ENCODE measurements at regions not wholly inside any gene's neighbourhood (a gene's known extent, or its start where the extent isn't known, plus 50 kb on each side); places are given as distances from the start of the nearest gene placed in this dataset.
"Not testable (repeated sequence)": the region's sequence is repeated elsewhere in the genome, so short reads cannot be mapped to it uniquely, and the experiment has no call there.

GRCh38 chr21:5104562-5104928, 5416.8 kb upstream of the TPTE start:
- not testable (repeated sequence) for H3K27ac Mint-ChIP-seq; H3K4me1 Mint-ChIP-seq (ENCODE audit: unreplicated experiment); H3K4me3 Mint-ChIP-seq; H3K36me3 Mint-ChIP-seq; H3K9me3 Mint-ChIP-seq; DNase-seq (ENCODE audit: extremely low spot score, unreplicated experiment); H3K27me3 Mint-ChIP-seq

- not testable (repeated sequence) for H3K4me1 Mint-ChIP-seq (ENCODE audit: unreplicated experiment); DNase-seq (ENCODE audit: extremely low spot score, unreplicated experiment); H3K9me3 Mint-ChIP-seq; H3K36me3 Mint-ChIP-seq; H3K27me3 Mint-ChIP-seq; H3K27ac Mint-ChIP-seq; H3K4me3 Mint-ChIP-seq
These were observed 5415.3 kb upstream of the TPTE start for GRCh38 chr21:5105939-5106708.

- not testable (repeated sequence) for H3K4me1 Mint-ChIP-seq (ENCODE audit: unreplicated experiment); DNase-seq (ENCODE audit: extremely low spot score, unreplicated experiment); H3K9me3 Mint-ChIP-seq; H3K4me3 Mint-ChIP-seq; H3K27ac Mint-ChIP-seq; H3K27me3 Mint-ChIP-seq; H3K36me3 Mint-ChIP-seq
These were observed 5414.5 kb upstream of the TPTE start for GRCh38 chr21:5106767-5107464.

DNA sequence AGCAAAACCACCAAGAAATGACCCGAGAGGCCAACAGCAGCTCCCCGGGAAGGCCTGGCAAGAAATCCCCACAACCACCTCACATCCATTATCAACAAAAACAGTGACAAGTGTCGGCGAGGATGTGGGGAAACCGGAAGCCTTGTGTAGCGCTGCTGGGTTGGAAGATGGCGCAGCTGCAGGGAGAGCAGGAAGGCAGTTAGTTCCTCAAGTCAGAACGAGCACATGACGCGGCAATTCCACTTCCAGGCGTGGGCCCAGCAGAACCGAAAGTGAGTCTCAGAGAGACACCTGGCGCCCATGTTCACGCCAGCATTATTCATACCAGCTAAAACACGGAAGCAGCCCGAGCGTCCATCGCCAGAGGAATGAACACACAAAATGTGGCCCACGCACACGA, 5413.7 kb upstream of the TPTE start:
- not testable (repeated sequence) for DNase-seq (ENCODE audit: extremely low spot score, unreplicated experiment); H3K36me3 Mint-ChIP-seq; H3K4me3 Mint-ChIP-seq; H3K4me1 Mint-ChIP-seq (ENCODE audit: unreplicated experiment); H3K27ac Mint-ChIP-seq; H3K27me3 Mint-ChIP-seq; H3K9me3 Mint-ChIP-seq

GRCh38 chr21:5108048-5108775, 5413.2 kb upstream of the TPTE start:
- H3K4me3 Mint-ChIP-seq; H3K9me3 Mint-ChIP-seq; DNase-seq (ENCODE audit: extremely low spot score, unreplicated experiment); H3K4me1 Mint-ChIP-seq (ENCODE audit: unreplicated experiment); H3K27ac Mint-ChIP-seq; H3K27me3 Mint-ChIP-seq; H3K36me3 Mint-ChIP-seq: not testable (repeated sequence)

- not testable (repeated sequence) for H3K4me3 Mint-ChIP-seq
These were observed 5410.2 kb upstream of the TPTE start for GRCh38 chr21:5111197-5111596.

DNA sequence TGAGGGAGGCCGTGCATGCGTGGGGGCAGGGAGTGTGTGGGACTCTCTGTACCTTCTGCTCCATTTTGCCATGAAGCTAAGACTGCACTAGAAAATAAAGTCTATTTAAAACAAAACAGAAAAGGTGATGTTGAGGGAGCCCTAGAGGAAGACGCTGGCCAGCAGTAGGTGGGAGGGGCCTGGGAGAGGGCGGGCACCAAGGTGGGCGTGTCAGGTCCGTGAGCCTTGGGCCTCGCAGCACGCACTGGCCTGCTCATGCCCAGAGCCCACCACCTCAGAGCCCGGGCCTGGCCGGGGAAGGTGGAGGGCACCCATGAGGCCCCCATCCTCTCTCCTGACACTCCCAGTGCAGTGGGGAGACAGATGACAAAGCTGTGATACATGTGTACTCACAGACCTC, 5408.3 kb upstream of the TPTE start:
- H3K4me3 Mint-ChIP-seq; DNase-seq (ENCODE audit: extremely low spot score, unreplicated experiment); H3K9me3 Mint-ChIP-seq; H3K36me3 Mint-ChIP-seq; H3K27me3 Mint-ChIP-seq; H3K27ac Mint-ChIP-seq; H3K4me1 Mint-ChIP-seq (ENCODE audit: unreplicated experiment): not testable (repeated sequence)

More at GRCh38 chr21:5111197-5111596, 5410.2 kb upstream of the TPTE start:
- not testable (repeated sequence) for H3K36me3 Mint-ChIP-seq; H3K27me3 Mint-ChIP-seq; DNase-seq (ENCODE audit: extremely low spot score, unreplicated experiment); H3K4me1 Mint-ChIP-seq (ENCODE audit: unreplicated experiment); H3K9me3 Mint-ChIP-seq; H3K27ac Mint-ChIP-seq

- not testable (repeated sequence) for H3K27me3 Mint-ChIP-seq; H3K27ac Mint-ChIP-seq; DNase-seq (ENCODE audit: extremely low spot score, unreplicated experiment); H3K36me3 Mint-ChIP-seq; H3K9me3 Mint-ChIP-seq; H3K4me1 Mint-ChIP-seq (ENCODE audit: unreplicated experiment); H3K4me3 Mint-ChIP-seq
These were observed 5406.9 kb upstream of the TPTE start for GRCh38 chr21:5114468-5114867.

- H3K27ac Mint-ChIP-seq; H3K36me3 Mint-ChIP-seq; H3K4me3 Mint-ChIP-seq; H3K4me1 Mint-ChIP-seq (ENCODE audit: unreplicated experiment); H3K9me3 Mint-ChIP-seq; H3K27me3 Mint-ChIP-seq; DNase-seq (ENCODE audit: extremely low spot score, unreplicated experiment): not testable (repeated sequence)
These were observed 5406.3 kb upstream of the TPTE start for GRCh38 chr21:5114893-5115645.

DNA sequence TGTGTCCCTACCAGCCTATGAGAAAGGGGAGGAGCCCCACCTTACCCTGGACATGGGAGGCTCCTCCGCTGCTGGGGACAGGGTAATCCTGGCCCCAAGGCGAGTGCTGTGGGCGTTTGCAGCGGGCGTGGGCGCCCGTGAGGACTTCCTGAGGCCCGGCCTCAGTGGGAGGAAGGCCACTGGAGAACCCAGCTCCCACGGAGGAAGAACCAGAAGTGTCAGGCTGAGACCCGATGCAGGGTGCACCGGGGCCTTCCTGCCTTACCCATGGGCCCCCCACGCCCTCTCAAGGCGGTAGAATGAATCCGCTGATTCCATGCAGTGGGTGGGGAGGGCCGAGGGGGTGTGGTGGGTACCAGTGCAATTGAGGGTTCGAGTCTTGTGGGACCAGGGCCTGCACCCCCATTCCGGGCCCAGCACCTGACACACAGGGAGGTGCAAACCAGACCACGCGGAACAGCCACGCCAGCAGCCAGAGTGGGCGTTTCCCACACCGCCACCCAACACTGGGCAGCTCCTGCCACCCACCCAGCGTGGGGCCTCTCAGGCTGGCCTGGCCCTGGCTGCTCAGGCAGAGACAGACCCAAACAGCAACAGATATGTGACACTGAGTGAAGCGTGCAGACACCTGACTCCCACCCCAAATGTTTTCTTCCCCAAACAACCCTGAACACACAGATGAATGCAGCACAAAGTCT, 5405.6 kb upstream of the TPTE start:
- not testable (repeated sequence) for DNase-seq (ENCODE audit: extremely low spot score, unreplicated experiment); H3K4me3 Mint-ChIP-seq; H3K27me3 Mint-ChIP-seq; H3K27ac Mint-ChIP-seq; H3K9me3 Mint-ChIP-seq; H3K36me3 Mint-ChIP-seq; H3K4me1 Mint-ChIP-seq (ENCODE audit: unreplicated experiment)

DNA sequence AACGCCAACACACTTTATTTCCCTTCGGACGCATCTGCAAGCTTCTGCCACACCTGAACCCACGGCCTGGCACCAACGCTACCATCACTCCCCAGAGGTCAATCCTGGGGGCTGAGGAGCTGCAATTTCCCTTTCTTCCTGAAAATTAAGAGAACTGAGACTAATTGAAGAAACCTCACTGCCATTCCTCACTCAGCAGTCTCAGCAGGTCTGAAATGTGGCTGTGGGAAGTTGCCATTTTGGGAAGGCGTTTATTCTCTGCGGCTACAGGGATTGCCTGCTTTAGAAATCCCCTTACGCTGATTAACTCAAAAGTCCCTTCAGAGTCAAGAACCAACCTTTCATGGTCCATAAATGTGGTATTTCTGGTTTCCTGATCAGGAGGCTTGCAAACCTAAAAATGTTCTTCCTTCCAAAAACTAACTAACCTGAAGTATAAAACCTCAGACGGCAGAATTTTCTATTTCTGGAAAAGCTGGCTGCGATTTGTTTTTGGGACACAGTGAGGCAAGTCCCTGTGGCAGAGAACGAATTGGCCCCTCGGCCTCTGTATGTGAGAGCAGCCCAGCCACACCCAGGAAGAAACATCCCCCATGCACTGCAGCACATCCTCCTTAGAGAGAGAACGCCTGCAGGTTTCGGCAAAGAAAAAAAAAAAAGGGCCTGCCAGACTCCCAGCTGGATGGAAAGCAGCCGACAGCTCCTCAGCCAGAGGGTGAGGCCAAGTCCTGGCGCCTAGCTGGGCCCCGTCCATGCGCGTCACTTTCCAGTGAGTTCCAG, 5404.8 kb upstream of the TPTE start:
- not testable (repeated sequence) for H3K27ac Mint-ChIP-seq; DNase-seq (ENCODE audit: extremely low spot score, unreplicated experiment); H3K4me1 Mint-ChIP-seq (ENCODE audit: unreplicated experiment); H3K36me3 Mint-ChIP-seq; H3K27me3 Mint-ChIP-seq; H3K9me3 Mint-ChIP-seq; H3K4me3 Mint-ChIP-seq

DNA sequence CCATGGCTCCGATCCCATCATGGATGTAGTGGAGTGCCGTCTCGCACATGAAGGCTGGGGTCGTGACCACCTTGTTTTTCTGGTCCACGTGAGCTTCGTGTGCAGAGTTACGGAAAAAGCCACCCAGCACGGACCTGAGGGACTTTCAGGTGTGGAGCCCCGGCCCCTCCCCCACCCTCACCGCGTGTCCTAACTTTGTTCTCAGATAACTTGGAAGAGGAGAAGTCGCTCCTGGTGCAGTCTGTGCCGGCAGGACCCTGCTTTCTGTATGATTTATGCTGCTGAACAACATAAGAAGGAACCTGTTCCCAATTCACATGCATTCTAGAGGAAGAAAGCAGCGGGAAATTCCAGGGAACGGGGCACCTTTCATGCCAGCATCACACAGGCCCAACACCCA, 5404.2 kb upstream of the TPTE start:
- not testable (repeated sequence) for H3K27ac Mint-ChIP-seq; H3K27me3 Mint-ChIP-seq; H3K9me3 Mint-ChIP-seq; H3K4me1 Mint-ChIP-seq (ENCODE audit: unreplicated experiment); DNase-seq (ENCODE audit: extremely low spot score, unreplicated experiment); H3K36me3 Mint-ChIP-seq; H3K4me3 Mint-ChIP-seq
